ENCODE measurements at regions not wholly inside any gene's neighbourhood (a gene's known extent, or its start where the extent isn't known, plus 50 kb on each side); places are given as distances from the start of the nearest gene placed in this dataset.

- Mint-ChIP-seq H3K27me3 (ENCODE audit: insufficient read depth, low read depth, poor library complexity) (peaks cover 3% of the 10 kb centered on the region), H3K4me3 (no peak overlapping the region), H3K4me1 (peaks cover 28% of the 10 kb centered on the region), H3K36me3 (ENCODE audit: low read depth) (no peaks in the 10 kb centered on the region), H3K27ac (no peak overlapping the region), H3K9me3 (no peaks in the 10 kb centered on the region)
- Histone ChIP-seq H2AFZ (no peak overlapping the region), H3K27me3 (ENCODE audit: insufficient read depth) (no peaks in the 10 kb centered on the region), H3F3A (replicated peaks; ENCODE audit: low read depth) (no peaks in the 10 kb centered on the region), H3K4me3 (no peak overlapping the region), H4K20me1 (replicated peaks; ENCODE audit: insufficient read depth) (no peaks in the 10 kb centered on the region), H3K9me2 (ENCODE audit: insufficient read depth) (peaks cover 6% of the 10 kb centered on the region; the same call in 1 of the 2 replicates), H3K4me2 (no peak overlapping the region), H3K4me1 (ENCODE audit: insufficient read depth) (peaks cover 9% of the 10 kb centered on the region), H3K79me2 (replicated peaks; ENCODE audit: insufficient read depth) (no peaks in the 10 kb centered on the region), H3K36me3 (ENCODE audit: insufficient read depth) (no peaks in the 10 kb centered on the region), H3K27ac (ENCODE audit: low read depth) (no peak overlapping the region)
- no peak for ATAC-seq
- no peak for TF ChIP-seq STAT1 (IDR thresholded peaks at IDR 0.05; ENCODE audit: unreplicated experiment)
- no peak for TF ChIP-seq EZH2phosphoT487 (IDR thresholded peaks at IDR 0.05; ENCODE audit: unreplicated experiment)
- TF ChIP-seq ZNF114 (CRISPR knock-in tag; IDR thresholded peaks at IDR 0.05), result no peak
- TF ChIP-seq REST (IDR thresholded peaks at IDR 0.05; ENCODE audit: unreplicated experiment), result no peak
- TF ChIP-seq NANOG (IDR thresholded peaks at IDR 0.05; ENCODE audit: borderline replicate concordance), result no peak
- TF ChIP-seq EZH2 (IDR thresholded peaks at IDR 0.05; ENCODE audit: low read depth, unreplicated experiment), result no peak
- DNase-seq (ENCODE audit: low spot score), result no peak
Measured at GRCh38 chr5:74052441-74053221, 426.6 kb downstream of the ARHGEF28 start.

- Histone ChIP-seq H3K27me3 (ENCODE audit: insufficient read depth) (no peaks in the 10 kb centered on the region), H3K36me3 (ENCODE audit: insufficient read depth) (no peaks in the 10 kb centered on the region), H3F3A (replicated peaks; ENCODE audit: low read depth) (no peaks in the 10 kb centered on the region), H3K4me3 (no peak overlapping the region), H3K4me1 (ENCODE audit: insufficient read depth) (peaks cover 8% of the 10 kb centered on the region; the same call in 1 of the 2 replicates), H3K79me2 (replicated peaks; ENCODE audit: insufficient read depth) (no peaks in the 10 kb centered on the region), H3K9me2 (ENCODE audit: insufficient read depth) (peaks cover 6% of the 10 kb centered on the region; the same call in 1 of the 2 replicates), H3K27ac (ENCODE audit: low read depth) (no peak overlapping the region), H3K4me2 (no peak overlapping the region), H4K20me1 (replicated peaks; ENCODE audit: insufficient read depth) (no peaks in the 10 kb centered on the region), H2AFZ (no peak overlapping the region)
- DNase-seq (ENCODE audit: low spot score) (no peak), ATAC-seq (no peak)
- no peak overlapping the region for H3K27ac Mint-ChIP-seq
- H3K4me1 Mint-ChIP-seq, result peaks cover 20% of the 10 kb centered on the region
- no peak overlapping the region for H3K4me3 Mint-ChIP-seq
- H3K9me3 Mint-ChIP-seq, result no peaks in the 10 kb centered on the region
- H3K27me3 Mint-ChIP-seq (ENCODE audit: insufficient read depth, low read depth, poor library complexity), result peaks cover 3% of the 10 kb centered on the region
- H3K36me3 Mint-ChIP-seq (ENCODE audit: low read depth), result no peaks in the 10 kb centered on the region
- no peak for TF ChIP-seq POLR2AphosphoS5 (IDR thresholded peaks at IDR 0.05; ENCODE audit: low read depth)
- no peak for TF ChIP-seq ZNF462 (CRISPR knock-in tag; IDR thresholded peaks at IDR 0.05)
- no peak for TF ChIP-seq ZNF114 (CRISPR knock-in tag; IDR thresholded peaks at IDR 0.05)
- no peak for TF ChIP-seq ZNF331 (CRISPR knock-in tag; IDR thresholded peaks at IDR 0.05; ENCODE audit: low read depth)
- no peak for TF ChIP-seq JUNB (IDR thresholded peaks at IDR 0.05; ENCODE audit: unreplicated experiment)
Measured at GRCh38 chr5:74051076-74051475, 425.1 kb downstream of the ARHGEF28 start.

Data from GM23338 (cell line).